HepG2 (cell line): ENCODE measurements at regions not wholly inside any gene's neighbourhood (a gene's known extent, or its start where the extent isn't known, plus 50 kb on each side); places are given as distances from the start of the nearest gene placed in this dataset.

Experiments used
- ATAC-seq: fragments of 200-7000 bp; cut with Tn5 transposase; 3 replicates; pipeline ENCODE4 v1.9.1; 2020; ENCODE audit warnings: mild to moderate bottlenecking, moderate library complexity
- BruUV-seq: library from RNA; stranded (reverse); fragments of 400-500 nt; replicated peaks from 2 replicates; lab custom pipeline; 2021; lab: Mats Ljungman, UMichigan
- CTCF ChIA-PET: fragments of 300-600 bp; formaldehyde crosslinking; extraction: SDS; loops from one replicate; lab custom pipeline; 2021; ENCODE audit warnings: low total read pairs, inconsistent platforms, low intra/inter-chr PET ratio; lab: Yijun Ruan, JAX
- POLR2A ChIA-PET: fragments of 350-600 bp; sonication (Branson Sonifier 250); formaldehyde crosslinking; loops from one replicate; lab custom pipeline; 2020; ENCODE audit warnings: antibody characterized with exemption, inconsistent platforms; lab: Yijun Ruan, JAX
- DNase-seq: peaks from one replicate; pipeline ENCODE4 v3.0.0-alpha.2; 2015; ENCODE audit warnings: low spot score
- FAIRE-seq: peaks from 3 replicates; lab custom pipeline; 2011; peaks lifted over from hg19 to GRCh38; lab: Jason Lieb, UNC
- H2AFZ ChIP-seq: one replicate; pipeline ENCODE4 v1.6.1; 2011; ENCODE audit warnings: low read length, inconsistent platforms
- H3K27ac ChIP-seq: fragments of 300-600 bp; 3 replicates; pipeline ENCODE4 v1.8.0; 2011; ENCODE audit warnings: mixed run types, mild to moderate bottlenecking, mixed read lengths, low read length, inconsistent platforms; ENCODE audit not compliant: insufficient read depth; ENCODE audit errors: extremely low read length
- H3K27me3 ChIP-seq, 2 experiments: fragments of 200-600 bp in 1 of 2; 2 replicates in 1 of 2; 3 replicates in 1 of 2; pipeline versions ENCODE4 v1.6.0 to v1.8.0; 2011; ENCODE audit warnings: low read length in 2 of 2, mild to moderate bottlenecking in 2 of 2, moderate library complexity in 2 of 2, inconsistent platforms in 1 of 2; ENCODE audit not compliant: insufficient read depth in 2 of 2, control insufficient read depth in 1 of 2
- H3K36me3 ChIP-seq, 2 experiments: fragments of 200-600 bp in 1 of 2; replicated peaks in 1 of 2; 2 replicates in 1 of 2; 3 replicates in 1 of 2; pipeline versions ENCODE4 v1.5.1 to v1.8.0; 2011; ENCODE audit warnings: low read length in 2 of 2, inconsistent platforms in 1 of 2; ENCODE audit not compliant: insufficient read depth in 2 of 2, control insufficient read depth in 1 of 2
- H3K4me1 ChIP-seq: 2 replicates; pipeline ENCODE4 v1.5.1; 2012; ENCODE audit warnings: low read length, inconsistent platforms; ENCODE audit not compliant: insufficient read depth
- H3K4me2 ChIP-seq: 2 replicates; pipeline ENCODE4 v1.6.0; 2011; ENCODE audit warnings: low read depth, low read length, inconsistent platforms
- H3K4me3 ChIP-seq, 3 experiments: fragments of 200-600 bp in 1 of 3; sonication (generic), shearing (Covaris generic) in 1 of 3; replicated peaks in 1 of 3; 2 replicates each; pipeline ENCODE4 v1.5.1; 2011 to 2016; ENCODE audit warnings: low read length in 3 of 3, inconsistent platforms in 2 of 3, low read depth in 2 of 3, mild to moderate bottlenecking in 2 of 3, control low read depth in 1 of 3, mixed read lengths in 1 of 3; ENCODE audit not compliant: insufficient read depth in 1 of 3
- H3K79me2 ChIP-seq: one replicate; pipeline ENCODE4 v1.6.1; 2011; ENCODE audit warnings: low read length, inconsistent platforms; ENCODE audit not compliant: insufficient read depth
- H3K9ac ChIP-seq: 2 replicates; pipeline ENCODE4 v1.6.0; 2011; ENCODE audit warnings: mild to moderate bottlenecking, low read depth, low read length, inconsistent platforms; ENCODE audit not compliant: insufficient read depth
- H3K9me3 ChIP-seq: 2 replicates; pipeline ENCODE4 v1.5.1; 2012; ENCODE audit warnings: mild to moderate bottlenecking, low read length
- H4K20me1 ChIP-seq: 2 replicates; pipeline ENCODE4 v1.6.0; 2011; ENCODE audit warnings: inconsistent platforms, mild to moderate bottlenecking, low read length, moderate library complexity; ENCODE audit not compliant: insufficient read depth
- ARHGAP35 ChIP-seq: sonication (generic); formaldehyde crosslinking; IDR thresholded peaks from 2 replicates; pipeline ENCODE4 v1.9.0; 2022; ENCODE audit warnings: mild to moderate bottlenecking, inconsistent platforms, moderate library complexity, missing genetic modification reagents, borderline replicate concordance
- DMTF1 ChIP-seq: sonication (generic); formaldehyde crosslinking; IDR thresholded peaks from 2 replicates; pipeline ENCODE4 v1.4.0; 2020; ENCODE audit warnings: mild to moderate bottlenecking, missing genetic modification reagents
- HNRNPK ChIP-seq: fragments of 200-400 bp; formaldehyde crosslinking; IDR thresholded peaks from 2 replicates; pipeline ENCODE4 v1.6.1; 2018; ENCODE audit warnings: low read length, low read depth, moderate library complexity, mild to moderate bottlenecking; ENCODE audit not compliant: poor library complexity, severe bottlenecking
- JDP2 ChIP-seq: sonication (generic); formaldehyde crosslinking; IDR thresholded peaks from 2 replicates; pipeline ENCODE4 v1.8.1; 2022; ENCODE audit warnings: missing genetic modification reagents, borderline replicate concordance
- MAF1 ChIP-seq: sonication (generic); formaldehyde crosslinking; IDR thresholded peaks from 2 replicates; pipeline ENCODE4 v1.5.0; 2020; ENCODE audit warnings: missing genetic modification reagents, borderline replicate concordance
- NFYC ChIP-seq: IDR thresholded peaks from 2 replicates; pipeline ENCODE4 v1.6.1; 2016; ENCODE audit warnings: missing genetic modification reagents, missing compliant biosample characterization
- RORA ChIP-seq: sonication (generic); formaldehyde crosslinking; IDR thresholded peaks from 2 replicates; pipeline ENCODE4 v1.5.0; 2020; ENCODE audit warnings: mild to moderate bottlenecking, missing genetic modification reagents, moderate library complexity
- SIN3B ChIP-seq: fragments of 150-350 bp; IDR thresholded peaks from 2 replicates; pipeline ENCODE4 v1.6.1; 2014; ENCODE audit warnings: low read length
- ZFAT ChIP-seq: sonication (generic); formaldehyde crosslinking; conservative IDR thresholded peaks from 2 replicates; pipeline ENCODE4 v1.8.1; 2023; ENCODE audit warnings: missing genetic modification reagents, inconsistent platforms
- ZFX ChIP-seq: sonication (generic); formaldehyde crosslinking; IDR thresholded peaks from 2 replicates; pipeline ENCODE4 v1.4.0; 2020; ENCODE audit warnings: mild to moderate bottlenecking, low read depth, missing genetic modification reagents, moderate library complexity
- ZKSCAN1 ChIP-seq: fragments of 150-350 bp; IDR thresholded peaks from 2 replicates; pipeline ENCODE4 v1.6.1; 2014; ENCODE audit warnings: low read length
- ZSCAN31 ChIP-seq: sonication (generic); formaldehyde crosslinking; IDR thresholded peaks from 2 replicates; pipeline ENCODE4 v1.5.0; 2020; ENCODE audit warnings: low read depth, mild to moderate bottlenecking, missing genetic modification reagents
- WGBS: methylation state at CpG from one replicate; pipeline ENCODE4 v1.1.6; 2017; ENCODE audit warnings: low lambda C conversion rate; 5-methylcytosine and 5-hydroxymethylcytosine counted together
- in situ Hi-C: cut with HindIII; loops from 2 replicates; pipeline ENCODE4 v1.10.0; 2017; ENCODE audit warnings: low pct_unique_long_range_greater_than_20kb; ENCODE audit not compliant: extremely low pct_ligation_motif_present
- intact Hi-C: fragments of 100-400 bp; cut with micrococcal nuclease; formaldehyde crosslinking; loops from one replicate; pipeline ENCODE4 v1.10.0; 2022; ENCODE audit not compliant: unreplicated experiment
- TF ChIP-seq, protein P1 (sequence below): sonication (generic); formaldehyde crosslinking; IDR thresholded peaks from 2 replicates; pipeline ENCODE4 v1.8.0; 2022; ENCODE audit warnings: mild to moderate bottlenecking, missing genetic modification reagents, moderate library complexity
- TF ChIP-seq, protein P2 (sequence below): sonication (generic); formaldehyde crosslinking; conservative IDR thresholded peaks from 2 replicates; pipeline ENCODE4 v1.8.0; 2022; ENCODE audit warnings: missing genetic modification reagents

DNA sequence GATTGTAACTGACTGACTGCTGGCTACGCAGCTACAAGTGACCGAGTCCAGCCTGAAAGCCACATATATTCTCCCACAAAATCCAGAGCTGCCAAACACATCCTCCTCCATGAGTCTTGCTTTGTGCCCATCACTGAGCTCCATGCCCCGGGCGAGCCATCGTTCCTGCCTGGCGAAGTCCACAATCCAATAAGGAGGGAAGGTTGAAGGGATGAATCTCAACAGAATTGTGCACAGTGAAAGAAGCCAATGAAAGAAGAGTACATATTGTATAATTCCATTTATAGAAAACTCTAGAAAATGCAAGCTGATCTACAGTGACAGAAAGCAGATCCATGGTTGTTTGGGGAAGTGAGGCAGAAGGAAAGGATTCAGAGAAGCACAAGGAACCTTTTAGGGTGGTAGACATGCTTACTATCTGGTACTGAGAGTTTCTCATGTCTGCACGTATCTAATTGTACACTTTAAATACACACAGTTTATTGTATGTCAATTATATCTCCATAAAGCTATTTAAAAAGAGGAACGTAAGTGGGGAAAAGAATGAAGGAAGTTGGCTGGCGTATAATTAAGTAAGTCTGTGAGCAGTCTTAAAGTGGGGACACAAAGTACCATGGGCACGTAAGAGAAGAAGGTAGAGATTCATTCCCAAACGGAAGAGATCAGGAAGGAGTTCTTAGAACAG is 115.9 kb upstream of the JUN start (continued):
- TF ChIP-seq DMTF1 (CRISPR knock-in tag) = no peak
- no peak for TF ChIP-seq JDP2 (CRISPR knock-in tag)

DNA sequence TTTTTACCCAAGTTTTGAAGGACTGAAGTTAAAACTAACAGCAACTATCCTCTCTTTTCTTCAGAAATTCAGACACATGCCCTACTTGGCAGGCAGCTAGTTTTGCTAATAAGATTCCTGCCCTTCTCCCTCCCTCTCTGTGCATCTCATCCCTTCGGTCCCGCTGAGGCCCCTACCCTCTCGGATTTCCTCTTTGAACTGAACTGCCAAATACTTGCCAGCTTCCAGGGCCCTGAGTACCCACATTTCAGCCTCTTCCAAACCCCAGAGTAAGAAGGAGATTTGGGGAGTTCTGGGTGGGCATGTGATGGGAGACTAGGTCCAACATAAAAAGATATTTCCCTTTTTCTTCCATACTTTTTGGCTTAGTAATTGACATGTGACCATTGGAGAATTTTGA is 116.5 kb upstream of the JUN start:
- ChIA-PET POLR2A (interaction anchor here (0.7 to 4.5 kb wide), 3 partner anchors 16 to 396 kb away, joined by 3 to 38 read pairs (median 24); partner anchors contain the start of genes FGGY and JUN), CTCF (no interaction called here)
- no peak overlapping the region for H3K4me3 ChIP-seq
- no peak for DNase-seq
- H3K79me2 ChIP-seq = no peaks in the 10 kb centered on the region
- H2AFZ ChIP-seq = no peak overlapping the region
- H3K9ac ChIP-seq = no peak overlapping the region
- H3K36me3 ChIP-seq = no peaks in the 10 kb centered on the region
- no peak for ATAC-seq
- intact Hi-C loops = loop anchor here (10.0 kb wide), 1 partner anchor 154 kb away; no protein-coding TSS in a partner anchor
- peaks cover 94% of the 10 kb centered on the region for H3K4me1 ChIP-seq
- no peaks in the 10 kb centered on the region for H3K27me3 ChIP-seq
- H3K27ac ChIP-seq = no peak overlapping the region
- in situ Hi-C loops = no loop called here
- no peak overlapping the region for H3K4me2 ChIP-seq
- 92% methylated on average over 3 of the region's 3 CpGs for WGBS
- no TSS peak for BruUV-seq
- H3K9me3 ChIP-seq = no peaks in the 10 kb centered on the region
- no peak for FAIRE-seq
- H4K20me1 ChIP-seq = no peaks in the 10 kb centered on the region
- TF ChIP-seq, protein P1, sequence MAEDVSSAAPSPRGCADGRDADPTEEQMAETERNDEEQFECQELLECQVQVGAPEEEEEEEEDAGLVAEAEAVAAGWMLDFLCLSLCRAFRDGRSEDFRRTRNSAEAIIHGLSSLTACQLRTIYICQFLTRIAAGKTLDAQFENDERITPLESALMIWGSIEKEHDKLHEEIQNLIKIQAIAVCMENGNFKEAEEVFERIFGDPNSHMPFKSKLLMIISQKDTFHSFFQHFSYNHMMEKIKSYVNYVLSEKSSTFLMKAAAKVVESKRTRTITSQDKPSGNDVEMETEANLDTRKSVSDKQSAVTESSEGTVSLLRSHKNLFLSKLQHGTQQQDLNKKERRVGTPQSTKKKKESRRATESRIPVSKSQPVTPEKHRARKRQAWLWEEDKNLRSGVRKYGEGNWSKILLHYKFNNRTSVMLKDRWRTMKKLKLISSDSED (CRISPR knock-in tag) = no peak
- TF ChIP-seq ZKSCAN1 (no peak), SIN3B (no peak), MAF1 (CRISPR knock-in tag) (no peak), RORA (CRISPR knock-in tag) (no peak), ZFX (CRISPR knock-in tag) (no peak), NFYC (CRISPR knock-in tag) (no peak), ZFAT (no peak), ARHGAP35 (CRISPR knock-in tag) (no peak), HNRNPK (no peak), ZSCAN31 (CRISPR knock-in tag) (no peak)
- TF ChIP-seq, protein P2, sequence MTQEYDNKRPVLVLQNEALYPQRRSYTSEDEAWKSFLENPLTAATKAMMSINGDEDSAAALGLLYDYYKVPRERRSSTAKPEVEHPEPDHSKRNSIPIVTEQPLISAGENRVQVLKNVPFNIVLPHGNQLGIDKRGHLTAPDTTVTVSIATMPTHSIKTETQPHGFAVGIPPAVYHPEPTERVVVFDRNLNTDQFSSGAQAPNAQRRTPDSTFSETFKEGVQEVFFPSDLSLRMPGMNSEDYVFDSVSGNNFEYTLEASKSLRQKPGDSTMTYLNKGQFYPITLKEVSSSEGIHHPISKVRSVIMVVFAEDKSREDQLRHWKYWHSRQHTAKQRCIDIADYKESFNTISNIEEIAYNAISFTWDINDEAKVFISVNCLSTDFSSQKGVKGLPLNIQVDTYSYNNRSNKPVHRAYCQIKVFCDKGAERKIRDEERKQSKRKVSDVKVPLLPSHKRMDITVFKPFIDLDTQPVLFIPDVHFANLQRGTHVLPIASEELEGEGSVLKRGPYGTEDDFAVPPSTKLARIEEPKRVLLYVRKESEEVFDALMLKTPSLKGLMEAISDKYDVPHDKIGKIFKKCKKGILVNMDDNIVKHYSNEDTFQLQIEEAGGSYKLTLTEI (CRISPR knock-in tag) = no peak
